AG20443 (cell line): ENCODE measurements at regions not wholly inside any gene's neighbourhood (a gene's known extent, or its start where the extent isn't known, plus 50 kb on each side); places are given as distances from the start of the nearest gene placed in this dataset.

Experiments
- DNase-seq: peaks from one replicate; pipeline ENCODE4 v3.0.0; 2012; ENCODE audit warnings: low spot score, mixed read lengths

- DNase-seq = no peak
Observed at GRCh38 chr9:38312406-38312805, 80.1 kb upstream of the ALDH1B1 start.

GRCh38 chr9:38311382-38312270 lies 80.9 kb upstream of the ALDH1B1 start:
- no peak for DNase-seq

GRCh38 chr9:38309324-38310195 lies 82.9 kb upstream of the ALDH1B1 start:
- DNase-seq = no peak

DNA sequence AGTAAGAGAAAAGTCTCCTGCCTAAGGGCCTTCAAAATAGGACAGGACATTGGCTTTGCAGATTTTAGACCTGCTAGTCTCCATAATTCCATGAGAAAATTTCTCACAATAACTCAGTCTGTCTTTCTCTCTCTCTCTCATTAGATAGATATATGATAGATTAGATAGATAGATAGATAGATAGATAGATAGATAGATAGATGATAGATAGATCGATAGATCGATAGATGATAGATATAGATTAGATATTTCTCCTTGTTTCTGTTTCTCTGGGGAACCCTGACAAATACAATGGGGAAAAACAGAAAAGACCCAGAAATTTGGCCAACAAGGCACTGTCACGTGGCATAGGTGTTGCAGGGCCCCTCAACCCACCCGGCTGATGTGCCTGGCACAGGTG lies 84.4 kb upstream of the ALDH1B1 start:
- no peak for DNase-seq

DNA sequence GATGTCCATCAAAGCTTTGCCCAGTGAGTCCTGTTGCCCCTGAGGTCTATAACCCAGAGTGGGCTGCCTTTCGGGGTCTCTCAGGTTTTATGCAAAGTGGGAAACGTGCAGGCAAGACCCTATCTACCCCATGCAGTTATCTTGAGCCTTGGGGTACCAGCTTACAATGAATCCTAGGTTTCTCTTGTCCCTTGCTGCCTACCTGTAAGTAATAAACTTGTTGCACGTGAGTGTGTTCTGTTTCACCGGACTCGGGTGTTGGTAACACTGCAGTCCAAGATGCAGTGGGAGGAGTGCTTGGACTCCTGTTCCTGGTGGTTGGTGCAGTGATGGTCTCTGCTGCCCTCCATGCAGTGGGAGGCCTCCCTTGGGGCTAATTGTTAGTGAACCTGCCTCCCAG lies 85.6 kb upstream of the ALDH1B1 start:
- no peak for DNase-seq

DNA sequence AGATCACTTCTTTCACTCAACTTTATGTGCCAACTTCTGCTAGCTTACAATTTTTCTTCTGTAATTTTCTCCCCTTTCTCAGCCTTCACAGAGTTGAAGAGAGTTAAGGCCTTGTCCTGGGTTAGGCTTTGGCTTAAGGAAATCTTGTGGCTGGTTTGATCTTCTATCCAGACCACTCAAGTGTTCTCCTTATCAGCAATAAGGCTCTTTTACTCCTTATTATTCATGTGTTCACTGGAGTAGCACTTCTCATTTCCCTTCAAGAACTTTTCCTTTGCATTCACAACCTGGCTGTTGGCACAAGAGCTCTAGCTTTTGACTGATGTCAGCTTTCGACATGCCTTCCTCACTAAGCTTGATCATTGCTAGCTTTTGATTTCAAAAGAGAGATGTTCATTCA lies 86.9 kb upstream of the ALDH1B1 start:
- DNase-seq = no peak

DNA sequence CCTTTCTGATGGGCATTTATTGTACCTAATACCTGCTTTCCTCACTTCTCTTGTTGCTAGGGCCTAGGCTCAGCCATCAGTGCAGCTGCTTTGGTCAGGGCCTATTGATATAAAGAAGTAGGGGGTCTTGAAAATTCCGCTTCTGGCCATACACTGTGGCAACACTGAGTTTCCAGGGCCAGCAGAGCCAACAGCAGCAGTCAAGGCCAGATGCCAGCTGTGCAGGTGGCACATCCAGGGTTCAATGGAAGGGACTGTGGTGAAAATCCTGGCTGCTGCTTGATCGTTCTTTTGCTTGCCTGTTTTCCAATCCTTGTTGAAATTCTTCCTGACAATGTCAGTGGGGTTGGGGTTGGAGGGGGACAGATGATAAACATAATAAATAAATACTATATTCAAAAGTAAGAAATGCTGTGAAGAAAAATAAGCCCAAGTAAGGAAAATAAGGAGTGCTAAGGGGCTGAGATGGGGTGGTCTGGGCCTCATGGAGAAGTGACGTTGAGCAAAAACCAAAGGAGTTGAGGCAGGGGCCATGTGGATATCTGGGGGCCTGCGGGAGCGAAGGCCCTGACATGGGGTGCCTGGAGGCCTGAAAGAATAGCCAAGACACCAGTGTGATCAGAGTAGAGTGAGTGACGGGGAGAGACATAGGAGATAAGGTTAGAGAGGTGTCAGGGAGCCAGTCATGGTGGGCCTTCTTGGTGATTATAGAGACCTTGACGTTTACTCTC lies 91.0 kb upstream of the ALDH1B1 start:
- DNase-seq = no peak

DNA sequence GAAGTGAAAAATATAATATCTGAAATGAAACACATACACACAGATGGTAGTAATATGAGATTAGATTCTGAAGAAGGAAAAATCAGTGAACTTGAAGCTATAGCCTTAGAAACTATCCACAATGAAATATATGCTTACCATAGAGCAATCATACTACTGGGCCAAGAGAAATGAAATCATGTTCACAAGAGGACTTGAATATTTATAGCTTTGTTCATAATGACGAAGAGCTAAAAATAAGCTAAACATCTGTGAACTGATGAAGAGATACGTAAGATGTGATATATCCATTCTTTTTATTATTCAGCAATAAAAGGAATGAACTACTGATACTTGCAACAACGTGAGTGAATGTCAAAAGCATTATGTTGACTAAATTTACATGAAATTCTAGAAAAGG lies 92.6 kb upstream of the ALDH1B1 start:
- DNase-seq = no peak

- DNase-seq = no peak
Observed at GRCh38 chr9:38298904-38299303, 93.6 kb upstream of the ALDH1B1 start.

DNA sequence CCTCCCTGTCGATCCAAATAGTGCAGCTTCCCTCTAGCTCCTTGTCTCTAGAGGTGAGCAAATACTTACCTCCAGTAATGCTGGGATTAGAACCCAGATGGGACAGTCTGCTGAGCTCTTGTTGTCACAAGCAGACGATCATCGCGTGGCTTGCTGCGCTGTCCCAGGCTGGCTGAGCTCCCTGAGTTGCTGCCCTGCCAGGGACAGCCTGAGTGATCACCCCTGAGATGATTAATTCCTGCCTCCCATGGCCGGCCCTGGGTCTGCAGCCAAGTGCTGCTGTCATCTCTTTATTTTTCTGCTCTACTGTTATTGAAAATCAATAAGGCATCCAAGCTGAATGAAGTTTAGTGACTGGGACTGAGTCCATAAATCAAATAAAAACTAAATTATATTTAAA lies 94.0 kb upstream of the ALDH1B1 start:
- no peak for DNase-seq

GRCh38 chr9:38296807-38297206 lies 95.7 kb upstream of the ALDH1B1 start:
- DNase-seq = no peak

GRCh38 chr9:38295764-38296163 lies 96.7 kb upstream of the ALDH1B1 start:
- DNase-seq = no peak

GRCh38 chr9:38294220-38294960 lies 98.1 kb upstream of the ALDH1B1 start:
- no peak for DNase-seq

DNA sequence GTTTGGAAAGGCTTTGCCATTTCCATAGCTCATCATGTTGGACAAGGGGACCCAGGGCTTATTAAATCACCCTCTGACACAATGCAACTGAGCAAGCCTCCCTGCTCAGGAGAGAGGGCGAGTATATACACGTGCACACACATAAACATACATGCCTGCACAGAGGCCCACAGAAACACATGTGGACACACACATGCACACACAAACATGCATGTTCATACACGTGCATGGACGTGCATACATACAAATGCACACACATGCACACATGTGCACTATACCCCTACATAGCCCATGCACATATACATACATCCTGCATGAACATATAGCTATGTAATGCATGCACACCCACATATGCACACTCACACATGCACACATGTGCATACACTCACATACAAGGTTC lies 99.5 kb upstream of the ALDH1B1 start:
- no peak for DNase-seq

DNA sequence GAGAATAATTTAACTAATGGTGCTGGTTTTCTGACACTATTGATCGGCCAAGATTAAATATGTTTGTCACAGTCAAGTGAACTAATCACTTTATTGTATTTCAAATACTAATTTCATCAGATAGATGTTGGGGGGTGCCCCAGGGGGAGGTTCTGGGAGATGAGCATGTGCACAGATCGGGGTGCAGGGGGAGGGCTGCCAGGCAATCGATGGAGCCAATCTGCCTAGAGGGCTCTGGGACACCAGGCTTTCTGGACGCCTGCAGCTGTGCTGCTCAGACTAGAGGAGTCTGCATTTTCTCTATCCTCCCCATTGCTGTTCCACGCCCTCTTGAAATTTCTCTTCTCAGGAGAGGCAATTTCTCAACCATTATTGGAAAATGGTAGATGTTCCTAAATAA lies 100.0 kb upstream of the ALDH1B1 start:
- no peak for DNase-seq

DNA sequence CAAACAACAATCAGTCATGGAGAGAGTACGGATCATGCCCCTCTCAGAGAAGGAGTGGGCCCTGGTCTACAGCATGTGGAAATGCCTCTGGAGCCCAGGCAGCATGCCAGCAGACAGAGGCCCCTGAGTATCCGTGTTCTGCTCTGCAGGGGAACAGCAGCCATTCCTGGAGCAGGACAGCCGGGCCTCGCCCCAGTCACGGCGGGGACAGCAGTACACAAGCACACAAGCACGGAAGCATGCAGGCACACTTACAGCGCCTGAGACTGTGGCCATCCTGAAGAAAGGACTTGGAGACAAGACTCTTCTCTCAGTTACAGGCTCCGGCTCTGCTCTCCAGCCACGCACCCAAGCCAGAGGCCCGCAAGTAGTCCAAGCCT lies 102.6 kb upstream of the ALDH1B1 start:
- DNase-seq = no peak

- no peak for DNase-seq
Observed at GRCh38 chr9:38289236-38289865, 103.2 kb upstream of the ALDH1B1 start.

GRCh38 chr9:38288502-38288901 lies 104.0 kb upstream of the ALDH1B1 start:
- DNase-seq = no peak

GRCh38 chr9:38287420-38287985 lies 105.0 kb upstream of the ALDH1B1 start:
- no peak for DNase-seq

DNA sequence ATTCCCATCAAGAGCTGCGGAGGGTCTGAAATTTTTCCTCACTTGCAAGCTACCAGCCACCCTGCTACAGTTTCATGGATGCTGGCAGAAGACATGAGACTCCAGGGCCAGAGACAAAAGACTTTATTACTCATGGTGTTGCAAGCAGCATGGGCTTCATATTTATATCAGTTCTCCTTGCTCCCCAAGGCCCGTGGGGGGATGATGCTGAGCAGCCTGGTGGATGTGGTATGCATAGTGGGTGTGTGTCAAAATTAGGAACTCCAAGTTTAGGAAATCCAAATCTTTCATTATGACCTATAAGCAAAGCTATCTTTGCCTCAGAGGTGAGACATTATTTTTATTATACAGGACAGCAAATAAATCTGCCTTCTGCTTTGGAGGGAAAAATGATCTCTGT lies 105.7 kb upstream of the ALDH1B1 start:
- no peak for DNase-seq

DNA sequence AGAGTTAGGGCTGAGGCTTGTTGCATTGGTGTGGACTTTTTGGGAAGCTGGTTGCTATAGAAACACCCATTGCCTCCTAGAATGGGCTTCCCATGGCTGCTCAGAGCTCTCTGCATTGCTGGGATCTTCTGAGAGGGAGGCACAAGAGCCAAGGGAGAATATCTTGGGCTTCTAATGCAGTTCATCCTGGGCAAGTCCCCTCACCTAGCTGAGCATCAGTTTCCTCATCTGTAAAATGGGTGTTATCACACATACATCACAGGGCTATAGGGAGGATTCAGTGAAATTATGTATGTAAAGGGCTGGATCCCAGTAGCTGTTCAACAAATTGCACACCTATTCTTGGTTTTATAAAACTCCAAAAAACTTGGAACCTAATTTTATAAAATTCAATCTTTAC lies 106.1 kb upstream of the ALDH1B1 start:
- no peak for DNase-seq
